Stimulated activated CD8-positive, alpha-beta memory T cell treated with anti-CD3 and anti-CD28 coated beads, Interleukin-12 subunit alpha, Interleukin-12 subunit beta, amount 100 ng/mL, for 4 hours (primary cell): ENCODE measurements at regions not wholly inside any gene's neighbourhood (a gene's known extent, or its start where the extent isn't known, plus 50 kb on each side); places are given as distances from the start of the nearest gene placed in this dataset.
"Not testable (repeated sequence)": the region's sequence is repeated elsewhere in the genome, so short reads cannot be mapped to it uniquely, and the experiment has no call there.

ENCODE experiments used
- DNase-seq: peaks from one replicate; pipeline ENCODE4 v3.0.0-alpha.2; 2020; ENCODE audit warnings: low read depth

GRCh38 chr10:2627969-2628368, 439.4 kb upstream of the PFKP start:
- DNase-seq, result no peak

GRCh38 chr10:2625094-2625493, 442.3 kb upstream of the PFKP start:
- DNase-seq, result no peak

GRCh38 chr10:2623675-2624274, 443.6 kb upstream of the PFKP start:
- DNase-seq, result no peak

- DNase-seq, result no peak
Observed at GRCh38 chr10:2620827-2621521, 446.4 kb upstream of the PFKP start.

GRCh38 chr10:2619916-2620315, 447.4 kb upstream of the PFKP start:
- no peak for DNase-seq

- no peak for DNase-seq
Observed at GRCh38 chr10:2619472-2619871, 447.9 kb upstream of the PFKP start.

- DNase-seq, result no peak
Observed at GRCh38 chr10:2618690-2619089, 448.7 kb upstream of the PFKP start.

GRCh38 chr10:2616215-2616614, 451.1 kb upstream of the PFKP start:
- no peak for DNase-seq

GRCh38 chr10:2611603-2612002, 455.7 kb upstream of the PFKP start:
- DNase-seq, result no peak

GRCh38 chr10:2610946-2611345, 456.4 kb upstream of the PFKP start:
- DNase-seq, result no peak

GRCh38 chr10:2604891-2605290, 462.5 kb upstream of the PFKP start:
- no peak for DNase-seq

- DNase-seq, result no peak
Observed at GRCh38 chr10:2599571-2599970, 467.8 kb upstream of the PFKP start.

GRCh38 chr10:2592360-2593160, 474.8 kb upstream of the PFKP start:
- DNase-seq, result no peak

- DNase-seq, result no peak
Observed at GRCh38 chr10:2589196-2589595, 478.2 kb upstream of the PFKP start.

- DNase-seq, result no peak
Observed at GRCh38 chr10:2584385-2584784, 483.0 kb upstream of the PFKP start.

- no peak for DNase-seq
Observed at GRCh38 chr10:2576892-2577291, 490.5 kb upstream of the PFKP start.

GRCh38 chr10:2575460-2575859, 491.9 kb upstream of the PFKP start:
- DNase-seq, result no peak

- no peak for DNase-seq
Observed at GRCh38 chr10:2572611-2573010, 494.7 kb upstream of the PFKP start.

- no peak for DNase-seq
Observed at GRCh38 chr10:2556883-2557282, 510.5 kb upstream of the PFKP start.

- DNase-seq, result no peak
Observed at GRCh38 chr10:2548071-2548470, 519.3 kb upstream of the PFKP start.

- no peak for DNase-seq
Observed at GRCh38 chr10:2547606-2548005, 519.7 kb upstream of the PFKP start.

GRCh38 chr10:2546894-2547293, 520.5 kb upstream of the PFKP start:
- DNase-seq, result not testable (repeated sequence)

- no peak for DNase-seq
Observed at GRCh38 chr10:2543974-2544373, 523.4 kb upstream of the PFKP start.
